ENCODE measurements at regions not wholly inside any gene's neighbourhood (a gene's known extent, or its start where the extent isn't known, plus 50 kb on each side); places are given as distances from the start of the nearest gene placed in this dataset.

DNA sequence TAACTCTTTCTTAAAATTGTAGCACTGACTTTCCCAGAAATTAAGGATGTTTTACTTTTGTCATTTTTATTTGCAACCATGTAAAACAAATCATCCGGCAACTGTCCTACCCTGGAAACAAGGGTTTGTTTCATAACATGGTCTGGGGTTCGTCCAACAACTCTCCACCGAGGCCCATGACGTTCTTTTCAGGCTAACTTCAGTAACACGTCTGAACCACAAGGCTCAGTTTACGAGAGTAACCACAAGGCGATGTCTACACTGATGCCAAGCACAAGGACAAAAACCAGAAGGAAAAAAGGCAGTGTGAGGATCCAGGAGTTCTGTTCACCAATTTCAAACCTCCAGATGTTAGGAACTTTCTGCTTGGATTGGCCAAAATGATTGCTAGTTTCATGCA is 546.1 kb downstream of the NTRK3 start:
- TF ChIP-seq GATA3 (IDR thresholded peaks at IDR 0.05; ENCODE audit: low read depth, low read length) (no peak), GATA2 (IDR thresholded peaks at IDR 0.05; ENCODE audit: low read depth, low read length) (no peak)

Data from SH-SY5Y (cell line).